HEK293T (cell line): ENCODE measurements at regions not wholly inside any gene's neighbourhood (a gene's known extent, or its start where the extent isn't known, plus 50 kb on each side); places are given as distances from the start of the nearest gene placed in this dataset.

Source experiments
- CTCF ChIA-PET: fragments of 350-600 bp; formaldehyde crosslinking; extraction: SDS; loops from one replicate; lab custom pipeline; 2021; ENCODE audit warnings: antibody characterized with exemption, inconsistent platforms; lab: Yijun Ruan, JAX
- POLR2A ChIA-PET: fragments of 350-600 bp; formaldehyde crosslinking; extraction: SDS; loops from one replicate; lab custom pipeline; 2020; ENCODE audit warnings: antibody characterized with exemption, inconsistent platforms; lab: Yijun Ruan, JAX
- DNase-seq: peaks from one replicate; pipeline ENCODE4 v3.0.0; 2012; ENCODE audit warnings: mixed read lengths; ENCODE audit errors: extremely low spot score
- ARNT ChIP-seq: fragments of 450-650 bp; IDR thresholded peaks from 2 replicates; pipeline ENCODE4 v1.6.1; 2017; ENCODE audit warnings: mild to moderate bottlenecking
- BHLHE40 ChIP-seq: fragments of 450-650 bp; IDR thresholded peaks from 2 replicates; pipeline ENCODE4 v1.6.1; 2016; ENCODE audit warnings: mild to moderate bottlenecking, moderate library complexity, borderline replicate concordance
- CTBP1 ChIP-seq: fragments of 450-650 bp; IDR thresholded peaks from 2 replicates; pipeline ENCODE4 v1.6.1; 2016; ENCODE audit warnings: borderline replicate concordance
- ELF4 ChIP-seq: fragments of 450-650 bp; IDR thresholded peaks from 2 replicates; pipeline ENCODE4 v1.6.1; 2017; ENCODE audit warnings: antibody characterized with exemption
- FOXA1 ChIP-seq: fragments of 450-650 bp; IDR thresholded peaks from 2 replicates; pipeline ENCODE4 v1.6.1; 2016; ENCODE audit warnings: mild to moderate bottlenecking
- FOXK2 ChIP-seq: fragments of 450-650 bp; IDR thresholded peaks from 2 replicates; pipeline ENCODE4 v1.6.1; 2016; ENCODE audit warnings: mild to moderate bottlenecking
- FOXM1 ChIP-seq: fragments of 450-650 bp; IDR thresholded peaks from 2 replicates; pipeline ENCODE4 v1.6.1; 2017; ENCODE audit warnings: mild to moderate bottlenecking, borderline replicate concordance
- HDGF ChIP-seq: fragments of 450-650 bp; IDR thresholded peaks from 2 replicates; pipeline ENCODE4 v1.6.1; 2017; ENCODE audit warnings: antibody characterized with exemption, borderline replicate concordance
- L3MBTL2 ChIP-seq: fragments of 450-650 bp; conservative IDR thresholded peaks from 2 replicates; pipeline ENCODE4 v1.6.1; 2016; ENCODE audit warnings: mild to moderate bottlenecking
- LEF1 ChIP-seq: fragments of 450-650 bp; IDR thresholded peaks from 2 replicates; pipeline ENCODE4 v1.6.1; 2017; ENCODE audit warnings: mild to moderate bottlenecking, borderline replicate concordance
- NFRKB ChIP-seq: fragments of 450-650 bp; IDR thresholded peaks from 2 replicates; pipeline ENCODE4 v1.6.1; 2016; ENCODE audit warnings: mild to moderate bottlenecking, moderate library complexity
- PKNOX1 ChIP-seq: fragments of 450-650 bp; IDR thresholded peaks from 2 replicates; pipeline ENCODE4 v1.6.1; 2016
- SP1 ChIP-seq: fragments of 450-650 bp; IDR thresholded peaks from 2 replicates; pipeline ENCODE4 v1.6.1; 2017
- SUZ12 ChIP-seq: fragments of 450-650 bp; IDR thresholded peaks from 2 replicates; pipeline ENCODE4 v1.6.1; 2016; ENCODE audit warnings: mild to moderate bottlenecking
- TARDBP ChIP-seq: fragments of 450-650 bp; IDR thresholded peaks from 2 replicates; pipeline ENCODE4 v1.6.1; 2016
- ZNF384 ChIP-seq: fragments of 450-650 bp; IDR thresholded peaks from 2 replicates; pipeline ENCODE4 v1.6.1; 2016

- no peak for DNase-seq
- no peak for TF ChIP-seq TARDBP
- no peak for TF ChIP-seq FOXM1
- no peak for TF ChIP-seq LEF1
- TF ChIP-seq BHLHE40 = no peak
- no peak for TF ChIP-seq HDGF
- TF ChIP-seq CTBP1 = no peak
- ChIA-PET CTCF (interaction anchor here (0.6 kb wide), 1 partner anchor 16 kb away, joined by 3 read pairs; no protein-coding TSS in a partner anchor), POLR2A (no interaction called here)
Observed at GRCh38 chr3:66128623-66129022, 89.9 kb upstream of the MAGI1 start.

GRCh38 chr3:66121318-66121717 is 82.6 kb upstream of the MAGI1 start:
- no peak for TF ChIP-seq TARDBP
- TF ChIP-seq HDGF = no peak
- no peak for TF ChIP-seq BHLHE40
- no peak for TF ChIP-seq ELF4
- no peak for TF ChIP-seq L3MBTL2
- TF ChIP-seq SP1 = no peak
- TF ChIP-seq LEF1 = no peak
- TF ChIP-seq FOXA1 = no peak
- TF ChIP-seq ZNF384 = no peak
- no peak for TF ChIP-seq FOXM1
- no peak for TF ChIP-seq FOXK2
- no peak for TF ChIP-seq CTBP1
- TF ChIP-seq PKNOX1 = no peak
- no peak for TF ChIP-seq ARNT
- no peak for TF ChIP-seq SUZ12
- ChIA-PET POLR2A (no interaction called here), CTCF (no interaction called here)
- DNase-seq = no peak

GRCh38 chr3:66115858-66116654 is 77.3 kb upstream of the MAGI1 start:
- ChIA-PET CTCF (no interaction called here), POLR2A (no interaction called here)
- no peak for DNase-seq
- TF ChIP-seq ELF4 = no peak
- no peak for TF ChIP-seq FOXK2
- TF ChIP-seq FOXM1 = no peak
- no peak for TF ChIP-seq NFRKB

GRCh38 chr3:66113542-66113941 is 74.8 kb upstream of the MAGI1 start:
- ChIA-PET CTCF (interaction anchor here (0.6 kb wide), 1 partner anchor 122 kb away, joined by 3 read pairs; no protein-coding TSS in a partner anchor), POLR2A (no interaction called here)
- TF ChIP-seq FOXM1 = no peak
- no peak for TF ChIP-seq FOXK2
- no peak for TF ChIP-seq ELF4
- no peak for TF ChIP-seq SP1
- TF ChIP-seq ZNF384 = no peak
- no peak for TF ChIP-seq HDGF
- DNase-seq = no peak

GRCh38 chr3:66110840-66111239 is 72.1 kb upstream of the MAGI1 start:
- ChIA-PET POLR2A (no interaction called here), CTCF (no interaction called here)
- TF ChIP-seq SUZ12 (no peak), SP1 (no peak), NFRKB (no peak), L3MBTL2 (no peak), BHLHE40 (no peak), CTBP1 (no peak), LEF1 (no peak), ZNF384 (no peak), FOXA1 (no peak), HDGF (no peak)
- no peak for DNase-seq

GRCh38 chr3:66107855-66108254 is 69.1 kb upstream of the MAGI1 start:
- TF ChIP-seq HDGF (no peak), ZNF384 (no peak)
- ChIA-PET CTCF (interaction anchor here (0.7 kb wide), 1 partner anchor 17 kb away, joined by 3 read pairs; no protein-coding TSS in a partner anchor), POLR2A (no interaction called here)
- no peak for DNase-seq

GRCh38 chr3:66106788-66107187 is 68.1 kb upstream of the MAGI1 start:
- CTCF ChIA-PET = no interaction called here
- POLR2A ChIA-PET = no interaction called here
- TF ChIP-seq SUZ12 (no peak), FOXA1 (no peak), BHLHE40 (no peak), ARNT (no peak), ELF4 (no peak)
- DNase-seq = no peak

- POLR2A ChIA-PET = no interaction called here
- no peak for DNase-seq
- TF ChIP-seq CTBP1 (no peak), ZNF384 (no peak), HDGF (no peak), L3MBTL2 (no peak), FOXK2 (no peak), SUZ12 (no peak), NFRKB (no peak), LEF1 (no peak), ARNT (no peak), SP1 (no peak), ELF4 (no peak), PKNOX1 (no peak), TARDBP (no peak)
- CTCF ChIA-PET = no interaction called here
Observed at GRCh38 chr3:66104535-66104934, 65.8 kb upstream of the MAGI1 start.
